Activated CD8-positive, alpha-beta memory T cell treated with anti-CD3 and anti-CD28 coated beads, Interleukin-2, amount 50 U/mL, for 4 hours (primary cell): ENCODE measurements at regions not wholly inside any gene's neighbourhood (a gene's known extent, or its start where the extent isn't known, plus 50 kb on each side); places are given as distances from the start of the nearest gene placed in this dataset.

Experiments used
- DNase-seq: peaks from one replicate; pipeline ENCODE4 v3.0.0-alpha.2; 2020

- DNase-seq: no peak
Observed at GRCh38 chr3:57009802-57010201, 50.7 kb upstream of the SPATA12 start.

- DNase-seq: no peak
Observed at GRCh38 chr3:57009367-57009766, 51.1 kb upstream of the SPATA12 start.

- peak; percentile 27 for DNase-seq
Observed at GRCh38 chr3:57007521-57008460, 52.7 kb upstream of the SPATA12 start.

GRCh38 chr3:57006949-57007419 is 53.5 kb upstream of the SPATA12 start:
- no peak for DNase-seq

- no peak for DNase-seq
Observed at GRCh38 chr3:57006179-57006657, 54.2 kb upstream of the SPATA12 start.

GRCh38 chr3:57004229-57004628 is 56.2 kb upstream of the SPATA12 start:
- DNase-seq: no peak

- DNase-seq: no peak
Observed at GRCh38 chr3:57003676-57004075, 56.8 kb upstream of the SPATA12 start.

- no peak for DNase-seq
Observed at GRCh38 chr3:57001356-57001755, 59.1 kb upstream of the SPATA12 start.

GRCh38 chr3:57000012-57000411 is 60.5 kb upstream of the SPATA12 start:
- no peak for DNase-seq

GRCh38 chr3:56999547-56999946 is 60.9 kb upstream of the SPATA12 start:
- no peak for DNase-seq

GRCh38 chr3:56998076-56998529 is 62.4 kb upstream of the SPATA12 start:
- DNase-seq: no peak

- no peak for DNase-seq
Observed at GRCh38 chr3:56997675-56998074, 62.8 kb upstream of the SPATA12 start.

GRCh38 chr3:56997041-56997440 is 63.4 kb upstream of the SPATA12 start:
- DNase-seq: no peak

- no peak for DNase-seq
Observed at GRCh38 chr3:56994391-56994790, 66.1 kb upstream of the SPATA12 start.

GRCh38 chr3:56990641-56991015 is 69.8 kb upstream of the SPATA12 start:
- no peak for DNase-seq

GRCh38 chr3:56989977-56990640 is 70.4 kb upstream of the SPATA12 start:
- DNase-seq: no peak

GRCh38 chr3:56989169-56989976 is 71.1 kb upstream of the SPATA12 start:
- no peak for DNase-seq

GRCh38 chr3:56988458-56989168 is 71.9 kb upstream of the SPATA12 start:
- peak; percentile 74 for DNase-seq

- no peak for DNase-seq
Observed at GRCh38 chr3:56987238-56987895, 73.1 kb upstream of the SPATA12 start.

- DNase-seq: no peak
Observed at GRCh38 chr3:56986347-56986746, 74.1 kb upstream of the SPATA12 start.

GRCh38 chr3:56985878-56986277 is 74.6 kb upstream of the SPATA12 start:
- DNase-seq: peak; percentile 18

- no peak for DNase-seq
Observed at GRCh38 chr3:56985460-56985859, 75.0 kb upstream of the SPATA12 start.
